ENCODE measurements at regions not wholly inside any gene's neighbourhood (a gene's known extent, or its start where the extent isn't known, plus 50 kb on each side); places are given as distances from the start of the nearest gene placed in this dataset.
"Not testable (repeated sequence)": the region's sequence is repeated elsewhere in the genome, so short reads cannot be mapped to it uniquely, and the experiment has no call there.

DNA sequence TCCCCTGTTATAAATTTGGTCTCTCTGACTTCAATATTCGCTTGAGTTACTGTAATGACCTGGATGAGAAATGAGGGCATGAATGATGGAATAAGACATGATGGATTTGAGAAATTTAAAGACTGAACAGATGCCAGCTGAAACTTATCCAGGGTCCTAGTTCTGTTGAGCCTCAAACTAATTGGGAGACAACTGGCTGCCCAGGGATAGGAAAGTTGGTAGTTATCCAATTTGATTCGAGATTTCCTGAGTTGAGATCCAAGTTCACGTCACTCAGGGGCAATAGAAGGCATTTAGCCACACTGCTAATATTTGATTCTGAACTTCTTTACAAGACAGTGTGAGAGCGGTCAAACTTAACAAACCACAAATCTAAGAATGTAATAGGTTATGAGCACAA is 159.0 kb upstream of the CXCL13 start:
- no peak overlapping the region for H3K27ac Mint-ChIP-seq
- H3K36me3 Mint-ChIP-seq (ENCODE audit: low read depth), result no peaks in the 10 kb centered on the region
- no peak overlapping the region for H3K4me3 Mint-ChIP-seq
- no peak for DNase-seq
- H3K27me3 Mint-ChIP-seq, result peaks cover 3% of the 10 kb centered on the region
- intact Hi-C loops (cut with micrococcal nuclease), result no loop called here
- ATAC-seq, result no peak
- no peaks in the 10 kb centered on the region for H3K9me3 Mint-ChIP-seq
- CTCF ChIA-PET, result interaction anchor here (1.1 to 2.4 kb wide), 2 partner anchors 13 to 80 kb away, joined by 5 to 9 read pairs; no protein-coding TSS in a partner anchor
- TF ChIP-seq CTCF (IDR thresholded peaks at IDR 0.05), result no peak
- no peaks in the 10 kb centered on the region for H3K4me1 Mint-ChIP-seq (ENCODE audit: low read depth)
- POLR2A ChIA-PET, result no interaction called here

DNA sequence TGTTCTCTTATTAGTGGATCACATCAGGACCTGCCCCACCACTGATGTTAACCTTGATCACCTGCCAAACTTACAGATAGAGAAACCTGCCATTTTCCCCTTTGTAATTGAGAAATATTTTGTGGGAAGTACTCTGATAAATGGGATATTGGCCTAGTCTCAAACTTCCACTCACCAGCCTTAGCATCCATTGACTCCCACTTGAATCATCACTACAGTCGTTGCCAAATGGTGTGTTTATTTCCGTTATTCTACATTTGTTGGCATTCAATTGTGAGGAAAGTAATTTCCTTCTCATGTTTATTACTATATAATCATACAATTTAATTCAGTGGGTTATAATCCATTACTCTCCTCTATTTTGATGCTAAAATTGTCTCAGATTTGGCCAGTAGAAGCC is 156.4 kb upstream of the CXCL13 start:
- no peak for TF ChIP-seq CTCF (IDR thresholded peaks at IDR 0.05)
- Mint-ChIP-seq H3K4me3 (no peak overlapping the region), H3K9me3 (no peaks in the 10 kb centered on the region), H3K27ac (no peak overlapping the region), H3K27me3 (peaks cover 3% of the 10 kb centered on the region), H3K36me3 (ENCODE audit: low read depth) (no peaks in the 10 kb centered on the region), H3K4me1 (ENCODE audit: low read depth) (no peaks in the 10 kb centered on the region)
- intact Hi-C loops (cut with micrococcal nuclease), result no loop called here
- ATAC-seq (no peak), DNase-seq (no peak)
- ChIA-PET POLR2A (no interaction called here), CTCF (no interaction called here)

DNA sequence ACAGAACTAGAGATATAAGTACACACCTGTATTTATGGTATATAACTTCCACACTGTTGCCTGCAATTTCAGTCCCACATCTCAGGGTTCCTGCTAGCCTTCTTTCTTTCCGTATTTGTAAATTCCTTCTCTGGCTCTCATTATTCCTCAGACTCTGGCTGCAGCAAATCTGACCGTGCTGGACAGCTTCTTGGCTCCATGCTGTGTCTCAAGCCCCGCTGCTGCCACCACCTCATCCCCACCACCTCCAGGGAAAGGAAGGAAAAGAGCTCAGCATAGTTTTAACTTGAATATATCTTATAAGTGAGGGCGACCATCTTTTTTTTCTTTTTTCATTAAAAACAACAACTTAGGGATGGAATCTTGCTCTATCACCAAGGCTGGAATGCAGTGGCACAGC is 155.6 kb upstream of the CXCL13 start:
- DNase-seq (no peak), ATAC-seq (no peak)
- H3K27ac Mint-ChIP-seq, result no peak overlapping the region
- H3K4me1 Mint-ChIP-seq (ENCODE audit: low read depth), result no peaks in the 10 kb centered on the region
- H3K36me3 Mint-ChIP-seq (ENCODE audit: low read depth), result no peaks in the 10 kb centered on the region
- no peak for TF ChIP-seq CTCF (IDR thresholded peaks at IDR 0.05)
- POLR2A ChIA-PET, result no interaction called here
- no peak overlapping the region for H3K4me3 Mint-ChIP-seq
- CTCF ChIA-PET, result interaction anchor here (1.9 kb wide), 1 partner anchor 151 kb away, joined by 4 read pairs; no protein-coding TSS in a partner anchor
- intact Hi-C loops (cut with micrococcal nuclease), result no loop called here
- peaks cover 3% of the 10 kb centered on the region for H3K27me3 Mint-ChIP-seq
- no peaks in the 10 kb centered on the region for H3K9me3 Mint-ChIP-seq

DNA sequence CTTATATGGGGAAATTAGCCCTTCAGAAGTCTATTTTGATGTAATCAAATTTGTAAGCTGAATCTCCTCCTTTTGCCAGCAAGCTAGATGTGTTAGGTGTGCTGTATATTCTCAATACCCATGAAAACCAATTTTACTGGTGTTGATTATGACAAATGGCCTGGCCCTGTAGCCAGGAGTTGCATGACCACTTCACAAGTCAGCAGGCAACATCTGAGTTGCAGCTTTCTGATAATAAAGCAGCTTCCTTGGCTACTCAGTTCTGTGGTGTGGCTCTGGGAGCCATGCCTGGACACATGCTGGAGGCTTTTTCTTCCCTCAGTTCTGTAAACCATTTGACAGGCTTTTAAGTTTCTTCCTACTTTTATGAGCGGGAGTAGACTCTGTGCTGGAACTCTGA is 154.1 kb upstream of the CXCL13 start:
- no peak for DNase-seq

DNA sequence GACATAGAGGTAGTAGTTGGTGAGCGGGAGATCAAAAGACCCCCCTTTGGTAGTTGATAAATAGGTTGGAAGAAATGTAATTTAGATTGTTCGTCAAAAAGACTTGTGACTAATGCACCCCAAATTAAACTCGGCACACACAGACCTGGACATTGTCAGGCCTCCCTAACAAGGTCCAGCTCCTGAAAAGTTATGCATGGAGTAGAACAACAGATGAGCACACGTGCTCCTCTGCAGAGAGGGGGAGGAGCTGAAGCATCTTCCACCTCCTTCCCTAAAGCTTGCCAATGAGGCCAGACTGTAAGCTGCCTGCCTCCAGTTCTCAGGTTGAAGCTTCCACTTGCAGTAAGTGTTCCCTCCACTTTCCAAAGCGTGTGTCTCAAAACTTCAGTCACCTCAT is 153.5 kb upstream of the CXCL13 start:
- H3K27ac Mint-ChIP-seq; POLR2A ChIA-PET; H3K4me3 Mint-ChIP-seq; H3K9me3 Mint-ChIP-seq; DNase-seq; H3K36me3 Mint-ChIP-seq (ENCODE audit: low read depth); intact Hi-C loops (cut with micrococcal nuclease); ATAC-seq; H3K4me1 Mint-ChIP-seq (ENCODE audit: low read depth); H3K27me3 Mint-ChIP-seq: not testable (repeated sequence)
- CTCF ChIA-PET, result interaction anchor here (0.9 to 1.5 kb wide), 3 partner anchors 13 to 165 kb away, joined by 3 to 6 read pairs (median 3); no protein-coding TSS in a partner anchor

More for the DNA sequence above, 154.1 kb upstream of the CXCL13 start:
- no peaks in the 10 kb centered on the region for H3K36me3 Mint-ChIP-seq (ENCODE audit: low read depth)
- no peak overlapping the region for H3K27ac Mint-ChIP-seq
- ATAC-seq, result no peak
- peaks cover 3% of the 10 kb centered on the region for H3K27me3 Mint-ChIP-seq
- intact Hi-C loops (cut with micrococcal nuclease), result no loop called here
- TF ChIP-seq CTCF (IDR thresholded peaks at IDR 0.05), result no peak
- H3K4me1 Mint-ChIP-seq (ENCODE audit: low read depth), result no peaks in the 10 kb centered on the region
- no peak overlapping the region for H3K4me3 Mint-ChIP-seq
- CTCF ChIA-PET, result interaction anchor here (0.9 to 1.9 kb wide), 5 partner anchors 13 to 166 kb away, joined by 3 to 6 read pairs (median 3); no protein-coding TSS in a partner anchor
- POLR2A ChIA-PET, result no interaction called here
- H3K9me3 Mint-ChIP-seq, result no peaks in the 10 kb centered on the region

DNA sequence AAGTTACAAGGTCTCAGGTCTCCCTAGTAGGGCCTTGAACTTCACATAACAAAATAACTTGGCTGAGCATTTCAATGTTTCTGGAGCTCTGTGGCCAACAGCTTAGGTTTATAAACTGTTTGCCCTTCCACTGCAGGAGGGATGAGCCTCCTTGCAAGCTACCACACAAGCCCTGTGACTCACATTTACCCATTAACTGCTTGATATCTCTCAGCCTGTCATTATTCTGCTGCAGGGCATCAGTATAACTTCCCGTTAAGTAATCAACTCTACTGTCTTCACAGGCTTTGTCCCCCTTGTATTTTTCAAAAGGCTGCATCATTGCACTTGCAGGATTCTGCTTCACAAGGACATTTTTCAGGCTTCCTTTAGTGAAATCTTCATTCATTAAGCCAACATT is 151.7 kb upstream of the CXCL13 start:
- Mint-ChIP-seq H3K27me3 (peaks cover 3% of the 10 kb centered on the region), H3K9me3 (peaks cover 2% of the 10 kb centered on the region), H3K27ac (no peak overlapping the region), H3K36me3 (ENCODE audit: low read depth) (no peaks in the 10 kb centered on the region), H3K4me1 (ENCODE audit: low read depth) (no peaks in the 10 kb centered on the region), H3K4me3 (no peak overlapping the region)
- intact Hi-C loops (cut with micrococcal nuclease), result no loop called here
- ChIA-PET CTCF (no interaction called here), POLR2A (no interaction called here)
- ATAC-seq, result no peak
- DNase-seq, result no peak
- TF ChIP-seq CTCF (IDR thresholded peaks at IDR 0.05), result no peak

Measured in activated CD8-positive, alpha-beta T cell treated with anti-CD3 and anti-CD28 coated beads for 36 hours (primary cell).